PFSK-1 (cell line): ENCODE measurements at regions not wholly inside any gene's neighbourhood (a gene's known extent, or its start where the extent isn't known, plus 50 kb on each side); places are given as distances from the start of the nearest gene placed in this dataset.

Source experiments
- FOXP2 ChIP-seq: optimal IDR thresholded peaks from 2 replicates; pipeline ENCODE3; 2011; ENCODE audit warnings: borderline replicate concordance, control low read depth, inconsistent platforms; ENCODE audit not compliant: insufficient read depth; ENCODE audit errors: extremely low read length, extremely low read depth
- POLR2AphosphoS5 ChIP-seq: IDR thresholded peaks from 2 replicates; pipeline ENCODE4 v1.6.1; 2012; ENCODE audit warnings: low read depth, mild to moderate bottlenecking, control low read depth, low read length, moderate library complexity
- SIN3A ChIP-seq: IDR thresholded peaks from 2 replicates; pipeline ENCODE4 v1.6.1; 2012; ENCODE audit warnings: mild to moderate bottlenecking, low read length, moderate library complexity, borderline replicate concordance; ENCODE audit not compliant: insufficient read depth
- TAF1 ChIP-seq: IDR thresholded peaks from 2 replicates; pipeline ENCODE4 v1.6.1; 2012; ENCODE audit warnings: low read length, control low read depth, borderline replicate concordance; ENCODE audit not compliant: insufficient read depth
- TF ChIP-seq, protein P1 (sequence below), 2 experiments: IDR thresholded peaks; 2 replicates each; pipeline versions ENCODE4 v1.6.1 to v1.8.0; 2011 to 2012; ENCODE audit warnings: low read depth in 2 of 2, low read length in 2 of 2, control low read depth in 1 of 2, inconsistent platforms in 1 of 2, mild to moderate bottlenecking in 1 of 2, moderate library complexity in 1 of 2; ENCODE audit not compliant: insufficient read depth in 1 of 2

DNA sequence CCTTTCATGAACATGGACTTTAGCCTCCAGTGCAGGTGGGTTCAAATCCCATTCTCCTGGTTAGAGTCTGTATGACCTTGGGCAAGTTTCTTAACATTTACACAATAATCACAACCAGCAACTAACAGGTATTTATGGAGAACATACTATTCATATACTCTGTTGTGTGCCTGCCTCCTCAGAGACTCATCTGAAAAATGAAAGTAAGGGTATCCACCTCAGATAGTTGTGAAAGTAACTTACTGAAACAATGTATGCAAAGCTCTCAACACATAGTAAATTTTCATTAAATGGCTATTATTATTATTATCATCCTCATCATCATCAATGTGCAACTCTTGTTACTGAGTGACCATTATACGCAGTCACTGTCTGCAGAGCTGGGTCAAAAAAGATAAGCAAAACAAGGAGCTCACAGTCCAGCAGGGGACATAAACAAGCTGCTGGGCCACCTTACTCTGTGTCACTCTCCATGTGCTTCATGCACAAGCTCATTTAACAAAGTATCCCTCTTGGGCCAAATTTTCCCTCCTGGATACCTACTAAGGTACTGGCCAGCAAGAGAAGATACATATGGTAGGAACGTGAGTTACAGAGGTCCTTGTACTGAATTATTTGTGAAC is 70.9 kb upstream of the FNDC3A start:
- no peak for TF ChIP-seq TAF1
- TF ChIP-seq, protein P1, sequence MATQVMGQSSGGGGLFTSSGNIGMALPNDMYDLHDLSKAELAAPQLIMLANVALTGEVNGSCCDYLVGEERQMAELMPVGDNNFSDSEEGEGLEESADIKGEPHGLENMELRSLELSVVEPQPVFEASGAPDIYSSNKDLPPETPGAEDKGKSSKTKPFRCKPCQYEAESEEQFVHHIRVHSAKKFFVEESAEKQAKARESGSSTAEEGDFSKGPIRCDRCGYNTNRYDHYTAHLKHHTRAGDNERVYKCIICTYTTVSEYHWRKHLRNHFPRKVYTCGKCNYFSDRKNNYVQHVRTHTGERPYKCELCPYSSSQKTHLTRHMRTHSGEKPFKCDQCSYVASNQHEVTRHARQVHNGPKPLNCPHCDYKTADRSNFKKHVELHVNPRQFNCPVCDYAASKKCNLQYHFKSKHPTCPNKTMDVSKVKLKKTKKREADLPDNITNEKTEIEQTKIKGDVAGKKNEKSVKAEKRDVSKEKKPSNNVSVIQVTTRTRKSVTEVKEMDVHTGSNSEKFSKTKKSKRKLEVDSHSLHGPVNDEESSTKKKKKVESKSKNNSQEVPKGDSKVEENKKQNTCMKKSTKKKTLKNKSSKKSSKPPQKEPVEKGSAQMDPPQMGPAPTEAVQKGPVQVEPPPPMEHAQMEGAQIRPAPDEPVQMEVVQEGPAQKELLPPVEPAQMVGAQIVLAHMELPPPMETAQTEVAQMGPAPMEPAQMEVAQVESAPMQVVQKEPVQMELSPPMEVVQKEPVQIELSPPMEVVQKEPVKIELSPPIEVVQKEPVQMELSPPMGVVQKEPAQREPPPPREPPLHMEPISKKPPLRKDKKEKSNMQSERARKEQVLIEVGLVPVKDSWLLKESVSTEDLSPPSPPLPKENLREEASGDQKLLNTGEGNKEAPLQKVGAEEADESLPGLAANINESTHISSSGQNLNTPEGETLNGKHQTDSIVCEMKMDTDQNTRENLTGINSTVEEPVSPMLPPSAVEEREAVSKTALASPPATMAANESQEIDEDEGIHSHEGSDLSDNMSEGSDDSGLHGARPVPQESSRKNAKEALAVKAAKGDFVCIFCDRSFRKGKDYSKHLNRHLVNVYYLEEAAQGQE (IDR thresholded peaks at IDR 0.05; ENCODE audit: insufficient read depth in 1 of 2, low read depth in 2 of 2, low read length in 2 of 2): no peak
- TF ChIP-seq SIN3A: no peak
- no peak for TF ChIP-seq FOXP2
- no peak for TF ChIP-seq POLR2AphosphoS5

DNA sequence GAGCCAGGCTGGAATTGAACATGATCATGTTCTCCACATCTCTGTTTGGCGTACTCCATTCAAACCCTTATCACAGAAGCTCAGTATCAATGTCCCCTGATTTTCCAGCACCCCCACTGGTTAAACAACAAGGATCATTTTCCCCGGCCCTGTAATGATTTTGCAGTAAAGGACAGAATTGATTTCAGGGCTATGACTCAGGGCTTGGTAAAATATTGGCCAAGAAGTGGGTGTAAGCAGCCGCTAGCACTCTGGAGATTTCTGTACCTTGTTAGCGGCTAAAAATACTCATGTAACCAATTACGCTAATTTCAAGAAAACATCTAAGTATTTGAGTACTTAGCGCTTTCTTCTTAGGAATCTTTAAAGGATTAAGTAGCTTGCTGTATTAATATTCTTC is 69.5 kb upstream of the FNDC3A start:
- TF ChIP-seq POLR2AphosphoS5: no peak

DNA sequence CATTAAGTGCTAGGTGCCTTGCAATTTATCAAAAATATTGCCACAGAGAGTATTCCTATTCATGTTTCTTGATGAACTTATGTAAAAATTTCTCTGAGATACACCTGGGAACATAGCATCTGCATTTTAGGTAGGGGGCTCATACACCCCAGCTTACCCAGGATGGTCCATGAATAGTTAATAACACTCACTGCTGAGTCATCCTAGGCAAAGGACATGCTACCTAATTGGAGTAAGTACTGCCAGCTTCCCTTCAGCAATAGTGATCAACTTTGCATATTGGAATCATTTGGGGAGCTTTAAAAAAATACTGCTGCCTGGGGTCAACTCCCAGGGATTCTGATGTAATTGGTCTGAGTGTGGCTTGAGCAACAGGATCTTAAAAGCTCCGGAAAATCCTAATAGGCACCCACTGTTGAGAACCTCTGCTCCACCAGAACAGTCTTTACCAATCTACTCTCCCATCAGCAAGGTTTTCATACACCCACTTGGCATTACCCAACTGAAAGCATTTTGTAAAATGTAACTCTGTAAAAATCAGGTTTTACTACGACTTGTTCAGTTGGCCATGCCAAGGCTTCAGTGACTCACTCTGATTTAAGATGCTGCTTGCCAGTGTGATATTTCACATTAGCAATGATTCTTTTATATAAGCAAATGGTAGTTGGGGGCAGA is 67.2 kb upstream of the FNDC3A start:
- TF ChIP-seq FOXP2 (no peak), TAF1 (no peak), POLR2AphosphoS5 (no peak), SIN3A (no peak)
- TF ChIP-seq, protein P1 (IDR thresholded peaks at IDR 0.05; ENCODE audit: insufficient read depth in 1 of 2, low read depth in 2 of 2, low read length in 2 of 2): no peak

DNA sequence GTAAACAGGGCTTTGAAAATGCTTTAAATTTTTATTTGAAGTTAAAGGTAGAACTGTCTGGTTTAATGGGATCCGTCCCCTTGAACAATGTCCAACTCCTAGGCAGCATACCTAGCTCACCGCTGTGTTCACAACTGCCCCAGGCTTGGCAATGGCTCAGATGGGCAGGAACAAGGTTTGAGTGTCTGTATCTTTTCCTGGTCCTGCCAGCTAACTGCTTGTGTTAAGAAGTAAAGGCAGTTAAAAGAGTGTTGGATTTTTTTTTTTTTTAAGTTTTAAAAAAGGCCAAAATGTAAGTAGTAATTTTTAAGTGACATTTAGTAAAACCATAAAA is 66.7 kb upstream of the FNDC3A start:
- no peak for TF ChIP-seq SIN3A
- TF ChIP-seq TAF1: no peak
- TF ChIP-seq POLR2AphosphoS5: no peak

DNA sequence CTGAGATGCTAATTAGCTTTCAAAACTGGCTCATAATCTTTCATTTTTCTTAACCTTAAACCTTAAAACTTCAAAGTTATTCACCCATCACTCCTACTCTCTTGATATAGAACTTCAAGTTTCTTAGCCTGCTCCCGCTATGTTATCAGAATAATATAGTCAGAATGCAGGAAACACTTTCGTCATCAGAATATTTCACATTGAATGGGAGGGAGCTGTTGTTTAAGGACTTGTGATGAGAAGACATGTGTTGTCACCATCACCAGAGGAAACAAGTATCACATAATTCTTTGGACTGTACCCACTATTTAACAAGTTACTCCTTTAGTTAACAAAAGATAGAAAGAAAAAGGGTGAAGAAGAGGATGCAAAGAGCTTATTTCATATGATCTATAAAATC is 65.0 kb upstream of the FNDC3A start:
- no peak for TF ChIP-seq POLR2AphosphoS5
- TF ChIP-seq SIN3A: no peak
- TF ChIP-seq, protein P1 (IDR thresholded peaks at IDR 0.05; ENCODE audit: insufficient read depth in 1 of 2, low read depth in 2 of 2, low read length in 2 of 2): no peak
- no peak for TF ChIP-seq TAF1
- TF ChIP-seq FOXP2: no peak

DNA sequence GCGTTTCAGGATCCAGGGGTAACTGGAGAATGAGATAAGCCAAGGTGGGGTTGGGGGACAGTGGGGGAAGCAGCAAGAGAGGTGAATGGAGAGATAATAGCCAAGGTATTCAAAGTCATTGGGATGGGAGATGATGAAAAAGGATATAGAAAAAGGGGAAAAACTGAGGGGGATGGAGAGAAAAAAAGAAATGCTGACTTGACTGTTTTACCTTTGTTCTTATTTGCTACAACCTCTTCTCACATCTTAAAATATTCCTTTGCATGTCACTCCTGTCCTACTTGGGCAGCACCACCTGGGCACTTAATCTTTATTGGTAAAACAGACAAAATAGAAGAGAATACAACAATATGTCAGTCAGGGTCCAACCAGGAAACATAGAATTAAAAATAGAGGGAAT is 56.0 kb upstream of the FNDC3A start:
- TF ChIP-seq TAF1: no peak
- no peak for TF ChIP-seq SIN3A
- TF ChIP-seq FOXP2: no peak
- TF ChIP-seq POLR2AphosphoS5: no peak
- TF ChIP-seq, protein P1 (IDR thresholded peaks at IDR 0.05; ENCODE audit: insufficient read depth in 1 of 2, low read depth in 2 of 2, low read length in 2 of 2): no peak
